Astrocyte (in vitro differentiated cells and primary cell): ENCODE measurements at regions not wholly inside any gene's neighbourhood (a gene's known extent, or its start where the extent isn't known, plus 50 kb on each side); places are given as distances from the start of the nearest gene placed in this dataset.

Source experiments
- EZH2 ChIP-seq: IDR thresholded peaks from 2 replicates; pipeline ENCODE4 v1.6.1; 2012; ENCODE audit warnings: mild to moderate bottlenecking, low read length, inconsistent platforms; ENCODE audit not compliant: insufficient read depth
- TF ChIP-seq, protein P1 (sequence below): IDR thresholded peaks from 2 replicates; pipeline ENCODE4 v1.5.1; 2011; ENCODE audit warnings: low read depth, mild to moderate bottlenecking, inconsistent platforms, low read length, moderate library complexity; ENCODE audit not compliant: insufficient read depth

DNA sequence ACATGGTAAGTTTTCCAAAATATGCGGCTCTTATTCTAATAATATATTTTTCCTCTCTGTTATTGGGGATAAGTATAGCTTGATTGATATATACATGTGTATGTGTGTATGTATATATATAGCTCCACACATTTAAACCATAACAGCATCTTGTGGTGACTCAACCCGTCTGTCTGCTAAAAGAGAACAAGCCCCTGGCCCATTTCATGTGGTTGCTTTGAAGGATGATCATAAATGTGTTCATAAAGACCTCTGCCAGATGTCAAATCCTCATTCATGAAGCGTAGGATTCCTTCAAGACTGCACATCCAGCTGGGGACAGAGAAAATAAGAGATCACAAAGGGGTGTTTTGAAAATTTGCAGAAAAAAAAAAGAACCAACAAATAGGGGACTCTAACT lies 79.3 kb downstream of the RHOB start:
- TF ChIP-seq, protein P1, sequence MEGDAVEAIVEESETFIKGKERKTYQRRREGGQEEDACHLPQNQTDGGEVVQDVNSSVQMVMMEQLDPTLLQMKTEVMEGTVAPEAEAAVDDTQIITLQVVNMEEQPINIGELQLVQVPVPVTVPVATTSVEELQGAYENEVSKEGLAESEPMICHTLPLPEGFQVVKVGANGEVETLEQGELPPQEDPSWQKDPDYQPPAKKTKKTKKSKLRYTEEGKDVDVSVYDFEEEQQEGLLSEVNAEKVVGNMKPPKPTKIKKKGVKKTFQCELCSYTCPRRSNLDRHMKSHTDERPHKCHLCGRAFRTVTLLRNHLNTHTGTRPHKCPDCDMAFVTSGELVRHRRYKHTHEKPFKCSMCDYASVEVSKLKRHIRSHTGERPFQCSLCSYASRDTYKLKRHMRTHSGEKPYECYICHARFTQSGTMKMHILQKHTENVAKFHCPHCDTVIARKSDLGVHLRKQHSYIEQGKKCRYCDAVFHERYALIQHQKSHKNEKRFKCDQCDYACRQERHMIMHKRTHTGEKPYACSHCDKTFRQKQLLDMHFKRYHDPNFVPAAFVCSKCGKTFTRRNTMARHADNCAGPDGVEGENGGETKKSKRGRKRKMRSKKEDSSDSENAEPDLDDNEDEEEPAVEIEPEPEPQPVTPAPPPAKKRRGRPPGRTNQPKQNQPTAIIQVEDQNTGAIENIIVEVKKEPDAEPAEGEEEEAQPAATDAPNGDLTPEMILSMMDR, result no peak
- TF ChIP-seq EZH2, result no peak
